NOMO-1 treated with DMSO at 0.1 percent for 48 hours (cell line): ENCODE measurements at regions not wholly inside any gene's neighbourhood (a gene's known extent, or its start where the extent isn't known, plus 50 kb on each side); places are given as distances from the start of the nearest gene placed in this dataset.

Source experiments
- DNase-seq: peaks from one replicate; lab custom pipeline; 2025; ENCODE audit not compliant: unreplicated experiment; lab: John Stamatoyannopoulos, UW

DNA sequence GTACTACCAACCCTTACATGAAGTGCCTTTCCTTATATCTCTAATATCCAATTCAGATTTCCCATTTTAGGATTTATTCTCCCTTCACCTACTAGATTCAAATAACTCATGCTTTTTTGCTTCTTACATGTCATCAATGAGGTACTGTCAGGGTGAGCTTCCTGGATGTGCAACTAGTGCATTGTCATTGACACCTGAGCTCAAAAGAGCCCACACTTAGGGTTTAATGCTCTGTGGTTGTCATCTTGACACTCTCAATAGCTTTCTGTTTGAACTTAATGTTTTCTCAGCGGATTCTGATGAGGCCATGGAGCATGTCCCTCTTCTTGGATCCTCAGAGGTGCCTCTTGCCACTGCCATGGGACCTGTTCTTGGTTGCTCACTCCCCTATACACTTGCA lies 1033.3 kb upstream of the EYS start:
- DNase-seq, result no peak

- DNase-seq, result no peak
Observed at GRCh38 chr6:66735106-66735890, 1028.3 kb upstream of the EYS start.

- DNase-seq, result no peak
Observed at GRCh38 chr6:66731310-66731709, 1024.3 kb upstream of the EYS start.

DNA sequence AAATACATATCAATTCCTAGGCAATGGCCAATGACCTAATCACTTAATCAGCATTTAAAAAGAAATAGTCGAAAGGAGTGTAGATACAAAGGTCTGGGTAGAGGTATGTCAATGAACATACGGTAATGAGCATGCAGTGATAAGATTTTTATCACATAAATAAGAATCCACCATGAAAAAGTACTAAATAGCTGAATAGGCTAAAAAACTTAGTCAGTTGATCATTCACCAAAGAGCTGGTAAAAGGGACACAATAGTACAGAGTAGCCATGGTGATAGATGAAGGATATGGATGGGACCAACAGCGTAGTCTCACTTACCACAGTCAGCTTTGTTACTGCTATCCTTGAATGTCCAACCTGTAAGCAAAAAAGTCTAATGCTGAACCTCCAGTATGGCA lies 1018.6 kb upstream of the EYS start:
- DNase-seq, result no peak

GRCh38 chr6:66717801-66718200 lies 1010.8 kb upstream of the EYS start:
- DNase-seq, result no peak

DNA sequence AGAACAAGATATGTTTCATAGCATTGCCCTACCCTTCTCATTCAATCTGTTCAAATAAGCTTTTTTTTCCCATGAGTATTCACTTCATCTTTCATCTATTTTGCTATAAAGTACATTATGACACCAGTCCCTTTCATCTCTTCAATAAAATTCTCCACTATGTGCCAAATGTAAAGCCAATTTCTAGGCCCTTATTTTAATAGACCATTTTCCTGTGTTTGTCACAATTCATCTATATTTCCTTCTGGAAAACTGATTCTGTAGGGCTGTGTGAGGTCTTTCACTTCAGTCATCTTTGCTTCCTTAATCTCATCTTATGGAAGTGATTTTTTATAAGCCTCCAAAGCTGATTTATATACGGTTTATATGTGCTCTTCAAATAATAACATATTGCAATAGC lies 992.4 kb upstream of the EYS start:
- no peak for DNase-seq

- DNase-seq, result no peak
Observed at GRCh38 chr6:66689608-66690007, 982.6 kb upstream of the EYS start.

DNA sequence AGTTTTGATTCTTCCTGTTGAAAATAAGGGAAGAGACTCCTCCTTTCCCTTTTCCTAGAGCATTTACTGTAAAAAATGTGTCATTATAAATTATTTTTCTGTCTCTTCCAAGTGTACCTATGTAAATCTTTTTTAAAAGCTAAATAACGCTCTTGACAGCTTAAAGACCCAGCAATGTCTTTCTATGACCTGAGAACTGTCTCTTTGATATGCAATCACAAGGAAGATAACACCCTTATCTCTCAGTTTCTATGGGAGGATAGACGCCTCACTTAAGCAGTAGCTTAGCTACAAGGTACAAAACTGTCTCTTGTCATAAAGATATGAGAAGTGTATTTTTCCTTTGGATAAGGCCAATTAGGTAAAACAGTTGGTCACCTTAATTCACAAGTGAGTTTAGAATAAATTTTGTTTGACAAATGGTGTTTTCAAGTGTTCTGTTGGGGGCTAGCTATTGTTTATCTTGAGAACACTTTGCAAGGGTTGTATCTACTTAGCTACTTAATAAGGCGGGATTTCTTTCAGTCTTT lies 980.6 kb upstream of the EYS start:
- DNase-seq, result no peak

- no peak for DNase-seq
Observed at GRCh38 chr6:66675906-66676305, 968.9 kb upstream of the EYS start.

DNA sequence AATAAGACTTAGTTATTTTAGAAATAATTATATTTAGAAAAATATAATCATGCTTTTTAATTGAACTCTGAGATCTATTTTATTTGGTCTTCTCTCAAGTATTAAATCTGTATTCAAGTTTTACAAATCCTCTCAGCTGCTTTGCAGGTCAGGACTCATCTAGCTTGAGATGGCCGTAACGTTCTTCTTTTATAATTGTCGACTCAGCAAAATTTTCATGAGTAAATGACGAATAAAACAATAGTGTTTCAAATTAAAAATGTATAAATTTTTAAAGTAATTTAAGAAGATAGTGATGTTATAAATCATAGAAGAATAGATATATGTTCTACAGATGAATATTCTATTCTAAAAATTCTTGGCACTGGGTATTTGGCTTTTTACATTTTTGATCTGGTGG lies 957.1 kb upstream of the EYS start:
- DNase-seq, result no peak

DNA sequence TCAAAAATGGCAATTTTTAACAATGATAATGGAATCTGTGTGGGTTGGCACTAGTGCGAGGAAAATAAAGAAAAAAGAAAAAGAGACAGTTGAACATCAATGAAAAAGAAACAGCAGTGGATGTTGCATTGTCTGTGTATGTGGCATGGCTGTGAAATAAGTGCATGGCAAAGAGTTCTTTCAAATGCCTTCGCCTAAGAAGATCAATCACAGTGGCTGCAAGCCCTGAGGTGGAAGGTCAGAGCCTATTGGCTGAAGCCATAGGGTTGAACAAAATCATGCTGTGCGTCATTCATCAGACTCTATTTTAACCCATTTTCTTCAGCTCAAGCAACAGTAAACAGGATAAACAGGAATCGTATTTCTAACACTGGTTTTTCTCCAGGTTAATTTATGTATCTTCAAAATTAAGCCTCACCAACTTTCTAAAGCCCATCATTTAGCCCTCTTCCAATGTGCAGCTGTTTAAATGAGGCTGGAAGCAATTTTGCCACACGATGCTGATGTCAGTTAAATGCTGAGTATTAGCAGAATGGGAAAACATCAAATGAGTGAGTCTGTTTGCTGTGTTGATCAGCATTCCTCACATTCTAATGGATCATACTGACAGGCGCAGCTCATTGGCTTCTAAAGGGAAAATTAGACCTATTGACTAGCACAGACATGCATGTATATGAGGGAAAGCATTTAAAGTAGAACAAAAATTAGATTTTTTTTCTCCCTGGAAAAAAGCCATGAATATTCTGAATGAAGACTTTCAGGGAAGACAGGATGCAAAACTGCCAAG lies 955.9 kb upstream of the EYS start:
- DNase-seq, result no peak

DNA sequence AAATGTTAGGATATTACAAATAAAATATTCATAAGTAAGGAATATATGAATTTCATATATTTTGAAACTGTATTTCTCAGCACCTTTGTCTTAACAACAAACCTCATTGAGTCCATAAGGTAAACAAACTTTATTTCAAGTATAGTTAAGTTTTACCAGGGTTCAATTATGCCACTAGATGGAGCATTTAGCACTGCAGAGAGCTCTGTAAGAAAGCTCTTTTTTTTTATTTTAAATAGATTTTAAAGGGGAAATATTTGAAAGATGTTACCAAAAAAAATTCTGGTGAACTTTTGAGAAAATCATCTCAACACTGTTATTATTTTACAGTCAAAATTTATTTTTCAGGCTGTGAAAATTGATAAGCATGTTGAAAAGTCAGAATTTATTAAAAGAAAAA lies 955.2 kb upstream of the EYS start:
- DNase-seq, result no peak

DNA sequence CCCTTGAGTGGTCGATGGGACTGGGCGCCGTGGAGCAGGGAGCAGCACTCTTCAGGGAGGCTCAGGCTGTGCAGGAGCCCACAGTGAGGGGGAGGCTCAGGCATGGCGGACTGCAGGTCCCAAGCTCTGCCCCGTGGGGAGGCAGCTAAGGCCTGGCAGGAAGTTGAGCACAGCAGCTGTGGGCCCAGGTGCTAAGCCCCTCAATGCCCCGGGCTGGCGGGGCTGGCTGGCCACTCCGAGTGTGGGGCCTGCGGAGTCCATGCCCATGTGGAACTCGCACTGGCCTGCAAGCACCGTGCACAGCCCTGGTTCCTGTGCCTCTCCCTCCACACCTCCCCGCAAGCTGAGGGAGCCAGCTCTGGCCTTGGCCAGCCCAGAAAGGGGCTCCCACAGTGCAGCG lies 948.4 kb upstream of the EYS start:
- DNase-seq, result no peak

DNA sequence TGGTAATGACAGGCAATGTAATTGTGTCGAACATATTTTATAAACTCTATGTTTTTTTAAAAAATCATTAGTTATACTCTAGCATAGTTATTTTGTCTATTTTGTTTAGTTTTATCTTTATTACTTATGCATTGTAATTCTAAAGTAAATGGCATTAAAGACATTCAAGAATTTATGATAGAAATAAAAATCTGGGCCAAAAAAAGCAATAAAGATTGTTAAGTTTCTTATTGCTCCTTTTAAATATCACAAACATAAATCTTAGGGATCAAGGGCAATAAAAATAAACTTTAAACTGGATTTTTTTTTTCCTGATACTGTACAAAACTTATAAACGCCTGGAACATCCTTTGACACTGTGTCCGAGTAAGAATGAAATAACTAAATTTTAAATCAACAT lies 931.5 kb upstream of the EYS start:
- no peak for DNase-seq

- DNase-seq, result no peak
Observed at GRCh38 chr6:66638099-66638498, 931.1 kb upstream of the EYS start.

GRCh38 chr6:66628917-66629316 lies 921.9 kb upstream of the EYS start:
- peak; percentile 90 for DNase-seq

GRCh38 chr6:66623050-66623449 lies 916.0 kb upstream of the EYS start:
- DNase-seq, result no peak

GRCh38 chr6:66605971-66606370 lies 898.9 kb upstream of the EYS start:
- DNase-seq, result no peak

- DNase-seq, result no peak
Observed at GRCh38 chr6:66605011-66605410, 898.0 kb upstream of the EYS start.

GRCh38 chr6:66599541-66599940 lies 892.5 kb upstream of the EYS start:
- DNase-seq, result no peak

GRCh38 chr6:66578362-66578761 lies 871.3 kb upstream of the EYS start:
- DNase-seq, result no peak

- no peak for DNase-seq
Observed at GRCh38 chr6:66568271-66568670, 861.2 kb upstream of the EYS start.
